SK-N-SH treated with all-trans-retinoic acid at 6 μM for 48 hours (cell line): ENCODE measurements at regions not wholly inside any gene's neighbourhood (a gene's known extent, or its start where the extent isn't known, plus 50 kb on each side); places are given as distances from the start of the nearest gene placed in this dataset.

Experiments
- ARNTL ChIP-seq: fragments of 450-650 bp; formaldehyde crosslinking; IDR thresholded peaks from 2 replicates; pipeline ENCODE4 v1.5.0; 2020; ENCODE audit warnings: low read depth, mild to moderate bottlenecking, moderate library complexity, borderline replicate concordance
- BACH2 ChIP-seq: fragments of 250-450 bp; sonication (Bioruptor Pico); IDR thresholded peaks from 2 replicates; pipeline ENCODE4 v1.9.0; 2021; ENCODE audit warnings: mild to moderate bottlenecking, borderline replicate concordance
- ESRRG ChIP-seq: fragments of 250-450 bp; sonication (Bioruptor Pico); IDR thresholded peaks from 2 replicates; pipeline ENCODE4 v1.6.1; 2021; ENCODE audit warnings: mild to moderate bottlenecking
- GLIS3 ChIP-seq: fragments of 250-450 bp; sonication (Bioruptor Pico); IDR thresholded peaks from 2 replicates; pipeline ENCODE4 v1.5.0; 2020; ENCODE audit warnings: mild to moderate bottlenecking, moderate library complexity
- ISL1 ChIP-seq: fragments of 250-450 bp; sonication (Bioruptor Pico); IDR thresholded peaks from 2 replicates; pipeline ENCODE4 v2.1.2; 2022; ENCODE audit warnings: mild to moderate bottlenecking, moderate library complexity
- OSR1 ChIP-seq: fragments of 250-450 bp; sonication (Bioruptor Pico); IDR thresholded peaks from 2 replicates; pipeline ENCODE4 v1.8.0; 2022; ENCODE audit warnings: moderate library complexity, mild to moderate bottlenecking, inconsistent platforms
- TOX ChIP-seq: fragments of 250-450 bp; sonication (Bioruptor Pico); IDR thresholded peaks from 2 replicates; pipeline ENCODE4 v1.8.0; 2021; ENCODE audit warnings: mild to moderate bottlenecking, moderate library complexity, borderline replicate concordance
- ZC3H10 ChIP-seq: fragments of 250-450 bp; sonication (Bioruptor Pico); IDR thresholded peaks from 2 replicates; pipeline ENCODE4 v1.5.1; 2021; ENCODE audit warnings: mild to moderate bottlenecking, moderate library complexity
- ZNF70 ChIP-seq: fragments of 450-650 bp; formaldehyde crosslinking; IDR thresholded peaks from 2 replicates; pipeline ENCODE4 v1.5.0; 2020; ENCODE audit warnings: mild to moderate bottlenecking, moderate library complexity
- ZNF8 ChIP-seq: fragments of 450-650 bp; formaldehyde crosslinking; IDR thresholded peaks from 2 replicates; pipeline ENCODE4 v1.5.0; 2020; ENCODE audit warnings: mild to moderate bottlenecking, moderate library complexity
- TF ChIP-seq, protein P1 (sequence below): fragments of 250-450 bp; sonication (Bioruptor Pico); IDR thresholded peaks from 2 replicates; pipeline ENCODE4 v1.5.1; 2021; ENCODE audit warnings: mild to moderate bottlenecking, moderate library complexity
- TF ChIP-seq, protein P2 (sequence below): fragments of 250-450 bp; sonication (Bioruptor Pico); IDR thresholded peaks from 2 replicates; pipeline ENCODE4 v1.8.0; 2020; ENCODE audit warnings: mild to moderate bottlenecking, moderate library complexity, borderline replicate concordance
- TF ChIP-seq, protein P3 (sequence below): fragments of 250-450 bp; sonication (Bioruptor Pico); IDR thresholded peaks from 2 replicates; pipeline ENCODE4 v1.5.1; 2020; ENCODE audit warnings: low read depth, mild to moderate bottlenecking, moderate library complexity

DNA sequence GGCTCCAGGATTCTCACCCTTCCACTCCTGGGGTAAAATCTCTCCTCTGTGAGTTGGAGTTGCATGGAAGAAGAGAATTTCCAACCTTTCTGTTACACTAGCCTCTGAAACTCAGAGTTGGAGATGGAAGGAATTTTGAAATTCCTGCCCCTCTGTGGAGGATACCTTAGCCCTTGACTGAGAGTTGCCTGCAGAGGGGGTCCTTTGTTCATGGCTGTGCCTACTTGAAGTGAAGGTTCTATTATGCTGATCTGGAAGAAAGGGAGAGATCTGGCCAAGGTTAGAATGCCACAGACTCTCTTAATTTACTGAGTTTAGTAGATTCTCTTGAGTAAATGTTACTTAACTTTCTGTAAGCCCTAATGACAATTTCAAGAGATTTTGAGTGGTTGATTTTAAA lies 626.6 kb upstream of the GYPC start:
- no peak for TF ChIP-seq GLIS3 (CRISPR knock-in tag)
- TF ChIP-seq ZNF70 (CRISPR knock-in tag) = no peak
- TF ChIP-seq ZNF8 (CRISPR knock-in tag) = no peak
- TF ChIP-seq, protein P1, sequence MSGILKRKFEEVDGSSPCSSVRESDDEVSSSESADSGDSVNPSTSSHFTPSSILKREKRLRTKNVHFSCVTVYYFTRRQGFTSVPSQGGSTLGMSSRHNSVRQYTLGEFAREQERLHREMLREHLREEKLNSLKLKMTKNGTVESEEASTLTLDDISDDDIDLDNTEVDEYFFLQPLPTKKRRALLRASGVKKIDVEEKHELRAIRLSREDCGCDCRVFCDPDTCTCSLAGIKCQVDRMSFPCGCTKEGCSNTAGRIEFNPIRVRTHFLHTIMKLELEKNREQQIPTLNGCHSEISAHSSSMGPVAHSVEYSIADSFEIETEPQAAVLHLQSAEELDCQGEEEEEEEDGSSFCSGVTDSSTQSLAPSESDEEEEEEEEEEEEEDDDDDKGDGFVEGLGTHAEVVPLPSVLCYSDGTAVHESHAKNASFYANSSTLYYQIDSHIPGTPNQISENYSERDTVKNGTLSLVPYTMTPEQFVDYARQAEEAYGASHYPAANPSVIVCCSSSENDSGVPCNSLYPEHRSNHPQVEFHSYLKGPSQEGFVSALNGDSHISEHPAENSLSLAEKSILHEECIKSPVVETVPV (CRISPR knock-in tag) = no peak
- no peak for TF ChIP-seq ZC3H10 (CRISPR knock-in tag)
- TF ChIP-seq, protein P2, sequence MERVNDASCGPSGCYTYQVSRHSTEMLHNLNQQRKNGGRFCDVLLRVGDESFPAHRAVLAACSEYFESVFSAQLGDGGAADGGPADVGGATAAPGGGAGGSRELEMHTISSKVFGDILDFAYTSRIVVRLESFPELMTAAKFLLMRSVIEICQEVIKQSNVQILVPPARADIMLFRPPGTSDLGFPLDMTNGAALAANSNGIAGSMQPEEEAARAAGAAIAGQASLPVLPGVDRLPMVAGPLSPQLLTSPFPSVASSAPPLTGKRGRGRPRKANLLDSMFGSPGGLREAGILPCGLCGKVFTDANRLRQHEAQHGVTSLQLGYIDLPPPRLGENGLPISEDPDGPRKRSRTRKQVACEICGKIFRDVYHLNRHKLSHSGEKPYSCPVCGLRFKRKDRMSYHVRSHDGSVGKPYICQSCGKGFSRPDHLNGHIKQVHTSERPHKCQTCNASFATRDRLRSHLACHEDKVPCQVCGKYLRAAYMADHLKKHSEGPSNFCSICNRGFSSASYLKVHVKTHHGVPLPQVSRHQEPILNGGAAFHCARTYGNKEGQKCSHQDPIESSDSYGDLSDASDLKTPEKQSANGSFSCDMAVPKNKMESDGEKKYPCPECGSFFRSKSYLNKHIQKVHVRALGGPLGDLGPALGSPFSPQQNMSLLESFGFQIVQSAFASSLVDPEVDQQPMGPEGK (CRISPR knock-in tag) = no peak
- TF ChIP-seq ESRRG (CRISPR knock-in tag) = no peak
- TF ChIP-seq TOX (CRISPR knock-in tag) = no peak
- TF ChIP-seq BACH2 = no peak
- TF ChIP-seq ISL1 (CRISPR knock-in tag) = no peak
- TF ChIP-seq, protein P3, sequence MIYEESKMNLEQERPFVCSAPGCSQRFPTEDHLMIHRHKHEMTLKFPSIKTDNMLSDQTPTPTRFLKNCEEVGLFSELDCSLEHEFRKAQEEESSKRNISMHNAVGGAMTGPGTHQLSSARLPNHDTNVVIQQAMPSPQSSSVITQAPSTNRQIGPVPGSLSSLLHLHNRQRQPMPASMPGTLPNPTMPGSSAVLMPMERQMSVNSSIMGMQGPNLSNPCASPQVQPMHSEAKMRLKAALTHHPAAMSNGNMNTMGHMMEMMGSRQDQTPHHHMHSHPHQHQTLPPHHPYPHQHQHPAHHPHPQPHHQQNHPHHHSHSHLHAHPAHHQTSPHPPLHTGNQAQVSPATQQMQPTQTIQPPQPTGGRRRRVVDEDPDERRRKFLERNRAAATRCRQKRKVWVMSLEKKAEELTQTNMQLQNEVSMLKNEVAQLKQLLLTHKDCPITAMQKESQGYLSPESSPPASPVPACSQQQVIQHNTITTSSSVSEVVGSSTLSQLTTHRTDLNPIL (CRISPR knock-in tag) = no peak
- TF ChIP-seq OSR1 (CRISPR knock-in tag) = no peak
- no peak for TF ChIP-seq ARNTL (CRISPR knock-in tag)
